Uterus (tissue), 2 donors: ENCODE measurements at regions not wholly inside any gene's neighbourhood (a gene's known extent, or its start where the extent isn't known, plus 50 kb on each side); places are given as distances from the start of the nearest gene placed in this dataset.

Experiments
- CTCF ChIP-seq, 4 experiments: fragments of 200-600 bp in 2 of 4; fragments of 450-650 bp in 2 of 4; sonication (generic) in 2 of 4; IDR thresholded peaks; one replicate each; pipeline ENCODE4 v1.5.1; 2016 to 2019; ENCODE audit warnings: antibody characterized with exemption in 4 of 4, mild to moderate bottlenecking in 2 of 4, moderate library complexity in 1 of 4
- POLR2A ChIP-seq, 2 donors: fragments of 450-650 bp; IDR thresholded peaks; one replicate each; pipeline ENCODE4 v1.6.1; 2016; ENCODE audit warnings: antibody characterized with exemption in 2 of 2, mild to moderate bottlenecking in 1 of 2, moderate library complexity in 1 of 2

DNA sequence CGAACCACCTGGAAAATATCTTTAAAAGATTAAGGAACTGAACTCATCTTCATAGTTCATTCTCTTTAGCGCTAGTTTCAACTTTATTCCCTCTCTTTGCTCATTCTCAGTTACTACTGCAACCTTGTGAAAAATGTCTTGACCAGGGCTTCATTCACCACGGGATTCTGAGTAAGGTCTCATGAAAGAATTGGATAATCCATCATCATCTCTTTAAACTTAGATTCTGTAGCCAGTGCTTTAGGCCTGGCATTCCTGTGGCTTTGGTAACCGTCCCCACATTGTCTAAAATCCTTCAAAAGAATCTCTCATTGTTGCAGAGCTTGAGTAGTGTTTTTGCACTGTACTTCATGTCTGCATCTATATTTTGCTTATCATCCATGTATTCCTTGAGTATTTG is 229.5 kb downstream of the ETAA1 start:
- no peak for TF ChIP-seq CTCF (IDR thresholded peaks at IDR 0.05)
- no peak for TF ChIP-seq POLR2A (IDR thresholded peaks at IDR 0.05)
